ENCODE measurements at regions not wholly inside any gene's neighbourhood (a gene's known extent, or its start where the extent isn't known, plus 50 kb on each side); places are given as distances from the start of the nearest gene placed in this dataset.
"Not testable (repeated sequence)": the region's sequence is repeated elsewhere in the genome, so short reads cannot be mapped to it uniquely, and the experiment has no call there.

GRCh38 chr7:112930787-112931186, 140.6 kb upstream of the TMEM168 start:
- DNase-seq = no peak

GRCh38 chr7:112929421-112929820, 139.2 kb upstream of the TMEM168 start:
- peak; percentile 14 for DNase-seq

GRCh38 chr7:112926018-112926417, 135.8 kb upstream of the TMEM168 start:
- DNase-seq = no peak

GRCh38 chr7:112922546-112922945, 132.4 kb upstream of the TMEM168 start:
- DNase-seq = not testable (repeated sequence)

DNA sequence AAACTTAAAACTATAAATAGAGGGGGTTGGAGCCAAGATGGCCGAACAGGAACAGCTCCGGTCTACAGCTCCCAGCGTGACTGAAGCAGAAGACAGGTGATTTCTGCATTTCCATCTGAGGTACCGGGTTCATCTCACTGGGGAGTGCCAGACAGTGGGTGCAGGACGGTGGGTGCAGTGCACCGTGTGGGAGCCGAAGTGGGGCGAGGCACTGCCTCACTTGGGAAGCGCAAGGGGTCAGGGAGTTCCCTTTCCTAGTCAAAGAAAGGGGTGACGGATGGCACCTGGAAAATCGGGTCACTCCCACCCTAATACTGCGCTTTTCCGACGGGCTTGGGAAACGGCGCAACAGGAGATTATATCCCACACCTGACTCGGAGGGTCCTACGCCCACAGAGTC, 126.2 kb upstream of the TMEM168 start:
- not testable (repeated sequence) for DNase-seq

DNA sequence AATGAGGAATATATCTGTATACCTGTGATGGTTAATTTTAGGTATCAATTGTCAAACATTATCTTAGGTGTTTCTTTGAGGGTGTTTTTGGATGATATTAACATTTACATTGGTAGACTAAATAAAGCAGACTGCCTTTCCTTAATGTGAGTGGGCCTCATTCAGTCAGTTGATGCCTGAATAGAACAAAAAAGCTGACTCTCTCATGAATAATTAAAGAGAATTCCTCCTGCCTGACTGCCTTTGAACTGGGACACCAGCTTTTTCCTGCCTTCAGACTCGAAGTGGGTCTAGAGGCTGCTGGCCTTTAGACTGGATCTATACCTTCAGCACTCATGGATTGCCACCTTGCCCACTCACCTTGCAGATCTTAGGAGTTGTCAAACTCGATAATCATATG, 117.9 kb upstream of the TMEM168 start:
- no peak for DNase-seq

- DNase-seq = no peak
Observed at GRCh38 chr7:112907658-112908057, 117.5 kb upstream of the TMEM168 start.

- no peak for DNase-seq
Observed at GRCh38 chr7:112905950-112906349, 115.8 kb upstream of the TMEM168 start.

DNA sequence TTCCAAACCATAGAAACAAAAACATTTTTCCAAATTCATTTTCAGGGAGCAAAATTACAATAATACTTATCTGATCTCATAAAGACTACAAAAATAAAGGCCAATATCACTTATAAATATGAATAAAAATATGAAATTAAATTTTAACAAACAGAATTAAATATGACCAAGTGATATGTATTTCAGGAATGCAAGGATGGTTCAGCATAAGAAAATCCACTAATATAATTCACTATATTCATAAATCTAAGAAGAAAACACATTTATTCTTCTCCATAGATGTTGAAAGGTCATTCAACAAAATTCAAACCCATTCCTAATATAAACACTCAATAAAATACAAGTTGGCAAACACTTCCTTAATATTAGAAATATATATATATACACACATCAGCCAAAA, 115.2 kb upstream of the TMEM168 start:
- no peak for DNase-seq

- peak; percentile 68 for DNase-seq
Observed at GRCh38 chr7:112898432-112899290, 108.5 kb upstream of the TMEM168 start.

DNA sequence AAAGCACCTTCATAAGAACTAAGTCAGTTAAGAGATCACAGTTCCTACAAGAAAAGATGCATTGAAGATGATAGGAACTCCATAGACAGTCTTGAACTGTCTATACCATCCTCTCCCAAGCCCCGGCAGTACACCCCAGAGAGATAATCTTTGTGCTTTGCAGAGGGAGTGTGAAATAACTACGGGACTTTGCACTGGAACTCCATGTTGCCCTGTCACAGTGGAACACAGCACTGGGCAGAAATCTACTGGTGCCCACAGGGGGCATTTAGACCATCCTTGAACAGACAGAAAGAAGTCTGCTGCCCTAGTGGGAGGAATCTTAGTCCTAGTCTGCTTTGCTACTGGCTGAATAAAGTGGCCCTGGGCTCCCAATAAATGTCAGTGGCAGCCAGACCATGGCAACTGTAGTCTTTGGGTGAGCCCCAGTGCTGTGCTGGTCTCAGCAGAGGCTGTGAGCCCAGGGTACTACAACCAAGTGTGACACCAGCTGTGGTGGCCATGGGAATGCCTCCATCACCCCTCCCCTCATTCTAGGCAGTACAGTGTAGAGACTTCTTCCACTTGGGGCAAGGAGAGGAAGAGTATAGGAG, 107.7 kb upstream of the TMEM168 start:
- no peak for DNase-seq

- DNase-seq = no peak
Observed at GRCh38 chr7:112896026-112896601, 105.9 kb upstream of the TMEM168 start.

DNA sequence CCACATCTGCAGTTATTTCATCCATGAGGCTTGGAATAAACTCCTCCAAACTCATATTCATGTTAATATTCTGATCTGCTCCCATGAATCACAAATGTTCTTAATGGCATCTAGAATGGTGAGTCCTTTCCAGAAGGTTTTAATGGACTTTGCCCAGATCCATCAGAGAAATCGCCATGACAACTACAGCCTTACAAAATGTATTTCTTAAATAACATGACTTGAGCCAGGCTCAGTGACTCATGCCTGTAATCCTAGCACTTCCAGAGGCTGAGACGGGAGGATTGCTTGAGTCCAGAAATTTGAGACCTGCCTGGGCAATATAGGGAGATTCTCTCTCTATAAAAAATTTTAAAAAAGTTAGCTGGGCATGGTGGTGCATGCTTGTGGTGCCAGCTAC, 102.1 kb upstream of the TMEM168 start:
- DNase-seq = peak; percentile 34

- no peak for DNase-seq
Observed at GRCh38 chr7:112891698-112892097, 101.5 kb upstream of the TMEM168 start.

- DNase-seq = no peak
Observed at GRCh38 chr7:112889834-112890438, 99.7 kb upstream of the TMEM168 start.

- no peak for DNase-seq
Observed at GRCh38 chr7:112889268-112889667, 99.1 kb upstream of the TMEM168 start.

DNA sequence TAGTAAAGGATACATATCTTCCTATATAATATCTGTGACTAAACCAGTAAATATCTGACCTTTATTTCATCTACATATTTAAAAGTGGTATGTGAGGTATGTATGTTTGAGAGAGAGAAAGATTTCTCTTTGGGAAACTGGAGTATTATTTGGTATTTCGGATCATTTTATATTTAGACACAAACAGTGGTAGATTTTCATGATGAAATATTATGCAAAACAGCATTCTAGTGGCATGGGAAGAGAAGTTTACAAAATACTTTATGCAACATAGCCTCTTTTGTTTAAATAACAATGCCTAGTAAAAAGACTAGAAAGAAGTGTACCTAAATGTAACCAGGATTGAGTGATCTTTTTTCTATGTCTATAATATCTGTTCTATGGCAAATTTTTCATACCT, 98.6 kb upstream of the TMEM168 start:
- DNase-seq = no peak

GRCh38 chr7:112887976-112888375, 97.8 kb upstream of the TMEM168 start:
- DNase-seq = no peak

DNA sequence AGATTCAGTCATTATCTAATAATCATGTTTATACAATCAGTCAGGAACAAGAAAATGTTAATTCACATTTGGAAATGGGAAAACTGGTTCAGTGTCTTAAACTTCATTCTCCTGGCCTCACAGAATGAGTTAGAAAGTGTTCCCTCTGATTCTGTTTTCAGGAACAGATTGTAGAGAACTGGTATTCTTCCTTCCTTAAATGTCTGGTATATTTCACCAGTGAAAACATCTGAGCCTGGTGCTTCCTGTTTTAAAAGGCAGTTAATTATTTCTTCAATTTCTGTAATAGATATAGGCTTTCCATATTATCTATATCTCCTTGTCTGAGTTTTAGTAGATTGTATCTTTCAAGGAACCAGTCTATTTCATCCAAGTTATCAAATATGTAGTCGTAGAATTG, 97.1 kb upstream of the TMEM168 start:
- no peak for DNase-seq

DNA sequence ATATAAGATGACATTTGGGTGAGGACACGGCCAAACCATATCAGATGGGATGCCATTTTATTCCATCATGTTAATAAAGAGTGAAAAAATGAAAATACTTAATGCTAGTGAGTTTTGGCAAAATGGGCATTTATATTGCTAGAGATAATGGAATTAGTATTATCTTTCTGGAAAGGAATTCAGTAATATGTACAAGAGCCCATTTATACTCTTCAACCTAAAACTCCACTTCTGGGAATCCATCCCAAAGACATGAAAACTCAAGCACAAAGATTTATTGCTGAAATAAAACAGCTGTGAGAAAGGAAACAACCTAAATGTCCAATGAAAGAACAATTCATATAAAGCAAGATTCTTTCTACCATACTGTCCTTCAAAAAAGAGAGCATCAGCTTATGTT, 96.0 kb upstream of the TMEM168 start:
- DNase-seq = no peak

GRCh38 chr7:112882991-112883390, 92.8 kb upstream of the TMEM168 start:
- no peak for DNase-seq

DNA sequence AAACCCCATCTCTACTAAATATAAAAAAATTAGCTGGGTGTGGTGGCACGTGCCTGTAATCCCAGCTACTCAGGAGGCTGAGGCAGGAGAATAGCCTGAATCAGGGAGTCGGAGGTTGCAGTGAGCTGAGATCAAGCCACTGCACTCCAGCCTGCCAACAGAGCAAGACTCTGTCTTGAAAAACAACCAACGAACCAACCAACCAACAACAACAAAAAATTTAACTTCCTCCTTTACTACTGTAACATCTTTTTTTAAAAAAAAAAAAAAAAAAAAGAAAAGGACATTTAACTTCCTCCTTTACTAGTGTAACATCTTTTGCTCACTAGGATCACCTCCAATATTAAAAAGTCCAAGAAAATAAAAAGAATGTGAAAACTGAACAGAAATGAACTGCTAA, 92.3 kb upstream of the TMEM168 start:
- no peak for DNase-seq

- DNase-seq = no peak
Observed at GRCh38 chr7:112882022-112882421, 91.8 kb upstream of the TMEM168 start.
